SK-N-SH (cell line): ENCODE measurements at regions not wholly inside any gene's neighbourhood (a gene's known extent, or its start where the extent isn't known, plus 50 kb on each side); places are given as distances from the start of the nearest gene placed in this dataset.

ENCODE experiments used
- CTCF ChIA-PET: fragments of 300-600, 350-600 bp; formaldehyde crosslinking; extraction: SDS; loops from one replicate; lab custom pipeline; 2021; lab: Yijun Ruan, JAX
- POLR2A ChIA-PET: fragments of 350-600 bp; sonication (Branson Sonifier 250); formaldehyde crosslinking; extraction: SDS; loops from one replicate; lab custom pipeline; 2020; ENCODE audit warnings: antibody characterized with exemption, inconsistent platforms; lab: Yijun Ruan, JAX
- DNase-seq: peaks from one replicate; pipeline ENCODE4 v3.0.0; 2012
- H2AFZ ChIP-seq: fragments of 200-600 bp; sonication (generic); 2 replicates; pipeline ENCODE4 v1.8.1; 2016; ENCODE audit warnings: antibody characterized with exemption, mild to moderate bottlenecking, low read depth
- H3F3A ChIP-seq: fragments of 200-600 bp; sonication (generic); replicated peaks from 2 replicates; pipeline ENCODE3; 2016; ENCODE audit warnings: antibody characterized with exemption, mild to moderate bottlenecking; ENCODE audit not compliant: insufficient read depth
- H3K27ac ChIP-seq, 2 experiments: fragments of 200-500 bp in 1 of 2; fragments of 200-600 bp in 1 of 2; sonication (Bioruptor generic) in 1 of 2; sonication (generic), shearing (Covaris generic) in 1 of 2; 2 replicates each; pipeline versions ENCODE4 v1.5.1 to v1.6.1; 2014 to 2016; ENCODE audit warnings: low read depth in 2 of 2, inconsistent platforms in 1 of 2, low read length in 1 of 2, mild to moderate bottlenecking in 1 of 2, mixed read lengths in 1 of 2
- H3K27me3 ChIP-seq: fragments of 200-600 bp; sonication (generic), shearing (Covaris generic); 2 replicates; pipeline ENCODE4 v1.6.1; 2016; ENCODE audit warnings: mixed run types; ENCODE audit not compliant: insufficient read depth
- H3K36me3 ChIP-seq, 2 experiments: fragments of 200-500 bp in 1 of 2; fragments of 200-600 bp in 1 of 2; sonication (Bioruptor generic) in 1 of 2; sonication (generic) in 1 of 2; replicated peaks in 1 of 2; 2 replicates each; pipeline versions ENCODE3 to v1.5.1; 2014 to 2016; ENCODE audit warnings: low read length in 1 of 2, mild to moderate bottlenecking in 1 of 2; ENCODE audit not compliant: insufficient read depth in 2 of 2, control insufficient read depth in 1 of 2
- H3K4me1 ChIP-seq, 2 experiments: fragments of 200-500 bp in 1 of 2; fragments of 200-600 bp in 1 of 2; sonication (Bioruptor generic) in 1 of 2; sonication (generic), shearing (Covaris generic) in 1 of 2; 2 replicates each; pipeline versions ENCODE4 v1.5.1 to v1.6.1; 2014 to 2016; ENCODE audit warnings: low read depth in 1 of 2, low read length in 1 of 2, mixed run types in 1 of 2; ENCODE audit not compliant: insufficient read depth in 2 of 2, control insufficient read depth in 1 of 2
- H3K4me2 ChIP-seq: fragments of 200-600 bp; sonication (generic), shearing (Covaris generic); 2 replicates; pipeline ENCODE4 v1.6.1; 2017; ENCODE audit warnings: mixed run types
- H3K4me3 ChIP-seq, 2 experiments: fragments of 200-500 bp in 1 of 2; fragments of 200-600 bp in 1 of 2; sonication (Bioruptor generic) in 1 of 2; sonication (generic), shearing (Covaris generic) in 1 of 2; 2 replicates each; pipeline versions ENCODE4 v1.5.1 to v1.8.1; 2014 to 2016; ENCODE audit warnings: low read depth in 2 of 2, inconsistent platforms in 1 of 2, low read length in 1 of 2, mild to moderate bottlenecking in 1 of 2, mixed read lengths in 1 of 2, moderate library complexity in 1 of 2
- H3K79me2 ChIP-seq: fragments of 200-600 bp; sonication (generic); 2 replicates; pipeline ENCODE4 v1.8.1; 2017; ENCODE audit warnings: mild to moderate bottlenecking; ENCODE audit not compliant: insufficient read depth
- H3K9ac ChIP-seq: fragments of 200-600 bp; sonication (generic); 2 replicates; pipeline ENCODE4 v1.6.1; 2017; ENCODE audit warnings: mixed run types
- H3K9me2 ChIP-seq: fragments of 200-600 bp; sonication (generic); 2 replicates; pipeline ENCODE4 v1.6.1; 2017; ENCODE audit warnings: mixed run types
- H3K9me3 ChIP-seq: fragments of 200-600 bp; sonication (generic); 2 replicates; pipeline ENCODE4 v1.6.1; 2017; ENCODE audit warnings: mixed run types, mild to moderate bottlenecking, moderate library complexity
- H4K20me1 ChIP-seq: fragments of 200-600 bp; sonication (generic); 2 replicates; pipeline ENCODE4 v1.6.1; 2017; ENCODE audit warnings: mild to moderate bottlenecking, mixed run types; ENCODE audit not compliant: insufficient read depth
- CTCF ChIP-seq: fragments of 200-600 bp; sonication (generic); IDR thresholded peaks from 2 replicates; pipeline ENCODE4 v1.6.1; 2017; ENCODE audit warnings: antibody characterized with exemption, mild to moderate bottlenecking, moderate library complexity
- EP300 ChIP-seq, 2 experiments: IDR thresholded peaks; 2 replicates each; pipeline versions ENCODE4 v1.4.0 to v1.6.1; 2012; ENCODE audit warnings: borderline replicate concordance in 1 of 2, low read depth in 1 of 2, low read length in 1 of 2
- EZH2phosphoT487 ChIP-seq: fragments of 200-600 bp; sonication (generic); IDR thresholded peaks from 2 replicates; pipeline ENCODE4 v1.6.1; 2017; ENCODE audit warnings: low read depth, mixed run types, mild to moderate bottlenecking, antibody characterized with exemption, moderate library complexity, borderline replicate concordance
- FOSL2 ChIP-seq: IDR thresholded peaks from 2 replicates; pipeline ENCODE4 v1.4.0; 2012; ENCODE audit warnings: low read depth, mild to moderate bottlenecking, moderate library complexity, borderline replicate concordance
- GABPA ChIP-seq: IDR thresholded peaks from 2 replicates; pipeline ENCODE4 v1.4.0; 2012; ENCODE audit warnings: low read depth, mild to moderate bottlenecking
- IRF3 ChIP-seq: fragments of 150-350 bp; IDR thresholded peaks from 2 replicates; pipeline ENCODE4 v1.6.1; 2016; ENCODE audit warnings: mild to moderate bottlenecking, low read depth, low read length
- MEF2A ChIP-seq: IDR thresholded peaks from 2 replicates; pipeline ENCODE4 v1.4.0; 2012; ENCODE audit warnings: low read depth, borderline replicate concordance
- MXI1 ChIP-seq: IDR thresholded peaks from 2 replicates; pipeline ENCODE4 v1.6.1; 2012; ENCODE audit warnings: mild to moderate bottlenecking, low read depth, low read length, improper control_type of control experiment
- PBX3 ChIP-seq: IDR thresholded peaks from 2 replicates; pipeline ENCODE4; 2012
- POLR2AphosphoS5 ChIP-seq: IDR thresholded peaks from 2 replicates; pipeline ENCODE4 v1.6.1; 2012; ENCODE audit warnings: low read depth, low read length
- REST ChIP-seq: IDR thresholded peaks from 2 replicates; pipeline ENCODE4 v1.6.1; 2012; ENCODE audit warnings: mild to moderate bottlenecking, low read depth, low read length, moderate library complexity
- RFX5 ChIP-seq: IDR thresholded peaks from 2 replicates; pipeline ENCODE4 v1.6.1; 2012; ENCODE audit warnings: mild to moderate bottlenecking, improper control_type of control experiment, low read length
- RXRA ChIP-seq: IDR thresholded peaks from 2 replicates; pipeline ENCODE4 v1.4.0; 2012; ENCODE audit warnings: low read depth, mild to moderate bottlenecking, borderline replicate concordance
- USF1 ChIP-seq: IDR thresholded peaks from 2 replicates; pipeline ENCODE4 v1.4.0; 2012; ENCODE audit warnings: low read depth, borderline replicate concordance
- USF2 ChIP-seq: fragments of 150-350 bp; IDR thresholded peaks from 2 replicates; pipeline ENCODE4 v1.6.1; 2017; ENCODE audit warnings: antibody characterized with exemption, low read length, low read depth, borderline replicate concordance
- WGBS: methylation state at CpG from one replicate; pipeline ENCODE4 v1.1.6; 2017; ENCODE audit warnings: low lambda C conversion rate; 5-methylcytosine and 5-hydroxymethylcytosine counted together

GRCh38 chr4:38320343-38320695, 343.7 kb upstream of the KLF3 start:
- Histone ChIP-seq H3K36me3 (no peaks in the 10 kb centered on the region), H2AFZ (no peak overlapping the region), H3K9me3 (no peaks in the 10 kb centered on the region), H3K9ac (no peak overlapping the region), H3K79me2 (no peaks in the 10 kb centered on the region), H3K4me1 (peaks cover 0 to 7% of the 10 kb centered on the region in 2 experiments; a peak in 1 of 4 replicates), H3K4me2 (no peak overlapping the region), H3F3A (no peaks in the 10 kb centered on the region), H3K27me3 (no peaks in the 10 kb centered on the region), H3K9me2 (no peaks in the 10 kb centered on the region)
- POLR2A ChIA-PET: interaction anchor here (1.5 kb wide), 1 partner anchor 355 kb away, joined by 6 read pairs; no protein-coding TSS in a partner anchor
- WGBS: 82% methylated on average over 5 of the region's 5 CpGs
- CTCF ChIA-PET: interaction anchor here (0.5 to 5.8 kb wide), 25 partner anchors 9 to 410 kb away, joined by 3 to 97 read pairs (median 4); no protein-coding TSS in a partner anchor
- no peak for DNase-seq
- TF ChIP-seq MXI1 (0 out of 2 replicates have a peak, but pooled peaks have one; percentile 8), USF2 (no peak)
- TF ChIP-seq, all 33 proteins: peak for 1
- Histone ChIP-seq H3K27ac (peak overlapping the region in 1 of 2 experiments; percentile 89; a peak in 2 of 4 replicates), H3K4me3 (no peak overlapping the region), H4K20me1 (no peaks in the 10 kb centered on the region)

- Histone ChIP-seq H3K9me2 (no peaks in the 10 kb centered on the region), H3F3A (no peaks in the 10 kb centered on the region), H3K4me2 (no peak overlapping the region), H3K9ac (no peak overlapping the region), H4K20me1 (no peaks in the 10 kb centered on the region), H3K27ac (peak overlapping the region in 1 of 2 experiments; percentile 89; a peak in 2 of 4 replicates), H3K4me3 (no peak overlapping the region), H3K36me3 (no peaks in the 10 kb centered on the region), H3K27me3 (no peaks in the 10 kb centered on the region), H3K9me3 (no peaks in the 10 kb centered on the region), H3K4me1 (peaks cover 0 to 7% of the 10 kb centered on the region in 2 experiments; a peak in 1 of 4 replicates), H3K79me2 (no peaks in the 10 kb centered on the region), H2AFZ (no peak overlapping the region)
- WGBS: 59% methylated on average over 4 of the region's 4 CpGs
- ChIA-PET CTCF (interaction anchor here (0.5 to 5.8 kb wide), 20 partner anchors 10 to 409 kb away, joined by 3 to 97 read pairs (median 4); no protein-coding TSS in a partner anchor), POLR2A (interaction anchor here (1.5 kb wide), 1 partner anchor 354 kb away, joined by 6 read pairs; no protein-coding TSS in a partner anchor)
- DNase-seq: no peak
- TF ChIP-seq FOSL2: no peak
- no peak for TF ChIP-seq MEF2A
- no peak for TF ChIP-seq POLR2AphosphoS5
- TF ChIP-seq RXRA: no peak
- no peak for TF ChIP-seq PBX3
- TF ChIP-seq GABPA: no peak
- TF ChIP-seq USF2: no peak
- TF ChIP-seq EP300 (IDR thresholded peaks at IDR 0.05; ENCODE audit: borderline replicate concordance in 1 of 2, low read depth in 1 of 2, low read length in 1 of 2): no peak
- no peak for TF ChIP-seq REST
- TF ChIP-seq IRF3: no peak
- no peak for TF ChIP-seq EZH2phosphoT487
- no peak for TF ChIP-seq USF1
- no peak for TF ChIP-seq CTCF
- TF ChIP-seq RFX5: no peak
These were observed 343.2 kb upstream of the KLF3 start for GRCh38 chr4:38320833-38321232.
